ENCODE measurements at regions not wholly inside any gene's neighbourhood (a gene's known extent, or its start where the extent isn't known, plus 50 kb on each side); places are given as distances from the start of the nearest gene placed in this dataset.
"Not testable (repeated sequence)": the region's sequence is repeated elsewhere in the genome, so short reads cannot be mapped to it uniquely, and the experiment has no call there.

DNA sequence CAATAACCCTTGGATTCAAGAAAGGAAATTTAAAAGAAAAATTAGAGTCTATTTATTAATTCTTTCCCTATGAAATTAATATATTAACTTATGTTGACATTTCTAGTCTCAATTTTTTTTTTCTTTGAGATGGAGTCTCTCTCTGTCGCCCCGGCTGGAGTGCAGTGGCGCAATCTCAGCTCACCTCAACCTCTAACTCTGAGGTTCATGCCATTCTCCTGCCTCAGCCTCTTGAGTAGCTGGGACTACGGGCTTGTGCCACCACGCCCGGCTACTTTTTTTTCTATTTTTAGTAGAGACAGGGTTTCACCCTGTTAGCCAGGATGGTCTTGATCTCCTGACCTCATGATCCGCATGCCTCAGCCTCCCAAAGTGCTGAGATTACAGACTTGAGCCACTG lies 411.7 kb upstream of the GRAMD2B start:
- TF ChIP-seq, protein P1, sequence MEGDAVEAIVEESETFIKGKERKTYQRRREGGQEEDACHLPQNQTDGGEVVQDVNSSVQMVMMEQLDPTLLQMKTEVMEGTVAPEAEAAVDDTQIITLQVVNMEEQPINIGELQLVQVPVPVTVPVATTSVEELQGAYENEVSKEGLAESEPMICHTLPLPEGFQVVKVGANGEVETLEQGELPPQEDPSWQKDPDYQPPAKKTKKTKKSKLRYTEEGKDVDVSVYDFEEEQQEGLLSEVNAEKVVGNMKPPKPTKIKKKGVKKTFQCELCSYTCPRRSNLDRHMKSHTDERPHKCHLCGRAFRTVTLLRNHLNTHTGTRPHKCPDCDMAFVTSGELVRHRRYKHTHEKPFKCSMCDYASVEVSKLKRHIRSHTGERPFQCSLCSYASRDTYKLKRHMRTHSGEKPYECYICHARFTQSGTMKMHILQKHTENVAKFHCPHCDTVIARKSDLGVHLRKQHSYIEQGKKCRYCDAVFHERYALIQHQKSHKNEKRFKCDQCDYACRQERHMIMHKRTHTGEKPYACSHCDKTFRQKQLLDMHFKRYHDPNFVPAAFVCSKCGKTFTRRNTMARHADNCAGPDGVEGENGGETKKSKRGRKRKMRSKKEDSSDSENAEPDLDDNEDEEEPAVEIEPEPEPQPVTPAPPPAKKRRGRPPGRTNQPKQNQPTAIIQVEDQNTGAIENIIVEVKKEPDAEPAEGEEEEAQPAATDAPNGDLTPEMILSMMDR (conservative IDR thresholded peaks at IDR 0.05; ENCODE audit: low read depth, low read length): not testable (repeated sequence)
- TF ChIP-seq EZH2 (IDR thresholded peaks at IDR 0.05; ENCODE audit: low read length, unreplicated experiment): not testable (repeated sequence)
